ENCODE measurements at regions not wholly inside any gene's neighbourhood (a gene's known extent, or its start where the extent isn't known, plus 50 kb on each side); places are given as distances from the start of the nearest gene placed in this dataset.

DNA sequence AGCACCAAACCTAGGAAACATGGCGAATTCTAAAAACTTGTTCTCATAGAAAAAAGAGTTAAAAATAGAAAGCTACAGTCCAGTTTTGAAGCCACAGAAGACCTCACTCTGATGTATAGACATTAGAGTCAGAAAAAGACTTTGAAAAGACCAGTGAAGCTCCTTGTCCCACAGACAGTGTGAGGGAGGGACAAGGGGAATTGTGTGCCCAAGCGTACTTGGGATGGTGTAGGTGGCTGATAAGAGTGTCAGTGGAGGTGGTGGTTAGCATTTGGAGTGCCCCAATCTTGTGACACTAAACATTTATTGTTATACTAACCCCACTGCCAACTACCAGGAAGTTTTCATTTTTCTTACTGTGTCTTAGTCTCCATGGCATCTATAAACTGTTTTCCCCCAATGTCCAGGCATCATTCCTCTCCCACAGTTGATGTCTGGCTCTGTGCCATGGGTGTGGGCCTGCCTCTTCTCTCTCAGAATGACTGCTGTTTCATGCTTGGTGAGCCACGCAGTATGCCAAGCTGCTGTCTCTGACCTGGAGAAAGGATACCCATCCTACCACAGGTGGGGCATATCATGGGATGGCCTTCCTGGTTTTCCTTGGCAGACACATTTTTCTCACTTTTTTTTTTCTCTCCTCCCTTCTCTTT, 161.4 kb downstream of the RPIA start:
- H3K36me3 ChIP-seq (ENCODE audit: control insufficient read depth, insufficient read depth, low read length): no peaks in the 10 kb centered on the region
- intact Hi-C loops (cut with micrococcal nuclease; ENCODE audit: unreplicated experiment): no loop called here
- H3K9me3 Mint-ChIP-seq (ENCODE audit: unreplicated experiment): no peaks in the 10 kb centered on the region
- peaks cover 12% of the 10 kb centered on the region for H3K4me1 ChIP-seq
- no TSS peak for BruUV-seq (replicated peaks)
- no peak overlapping the region for H3K4me3 ChIP-seq (ENCODE audit: low read depth, low read length)
- H3K27ac Mint-ChIP-seq (ENCODE audit: unreplicated experiment): no peak overlapping the region
- ChIA-PET CTCF (no interaction called here), POLR2A (no interaction called here)
- TF ChIP-seq, protein P1, sequence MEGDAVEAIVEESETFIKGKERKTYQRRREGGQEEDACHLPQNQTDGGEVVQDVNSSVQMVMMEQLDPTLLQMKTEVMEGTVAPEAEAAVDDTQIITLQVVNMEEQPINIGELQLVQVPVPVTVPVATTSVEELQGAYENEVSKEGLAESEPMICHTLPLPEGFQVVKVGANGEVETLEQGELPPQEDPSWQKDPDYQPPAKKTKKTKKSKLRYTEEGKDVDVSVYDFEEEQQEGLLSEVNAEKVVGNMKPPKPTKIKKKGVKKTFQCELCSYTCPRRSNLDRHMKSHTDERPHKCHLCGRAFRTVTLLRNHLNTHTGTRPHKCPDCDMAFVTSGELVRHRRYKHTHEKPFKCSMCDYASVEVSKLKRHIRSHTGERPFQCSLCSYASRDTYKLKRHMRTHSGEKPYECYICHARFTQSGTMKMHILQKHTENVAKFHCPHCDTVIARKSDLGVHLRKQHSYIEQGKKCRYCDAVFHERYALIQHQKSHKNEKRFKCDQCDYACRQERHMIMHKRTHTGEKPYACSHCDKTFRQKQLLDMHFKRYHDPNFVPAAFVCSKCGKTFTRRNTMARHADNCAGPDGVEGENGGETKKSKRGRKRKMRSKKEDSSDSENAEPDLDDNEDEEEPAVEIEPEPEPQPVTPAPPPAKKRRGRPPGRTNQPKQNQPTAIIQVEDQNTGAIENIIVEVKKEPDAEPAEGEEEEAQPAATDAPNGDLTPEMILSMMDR (IDR thresholded peaks at IDR 0.05; ENCODE audit: insufficient read depth in 1 of 2, low read depth in 1 of 2, low read length in 1 of 2, severe bottlenecking in 1 of 2, unreplicated experiment in 1 of 2): no peak
- H3K9me3 ChIP-seq: no peaks in the 10 kb centered on the region
- H3K4me1 Mint-ChIP-seq (ENCODE audit: low read depth, unreplicated experiment): peaks cover 10% of the 10 kb centered on the region
- H3K27me3 Mint-ChIP-seq (ENCODE audit: insufficient read depth, unreplicated experiment): peaks cover 21% of the 10 kb centered on the region
- no peaks in the 10 kb centered on the region for H3K27me3 ChIP-seq (replicated peaks; ENCODE audit: control insufficient read depth, insufficient read depth, low read length)
- no peak for DNase-seq
- no peaks in the 10 kb centered on the region for H3K36me3 Mint-ChIP-seq (ENCODE audit: insufficient read depth, unreplicated experiment)
- H3K4me3 Mint-ChIP-seq (ENCODE audit: unreplicated experiment): no peak overlapping the region

DNA sequence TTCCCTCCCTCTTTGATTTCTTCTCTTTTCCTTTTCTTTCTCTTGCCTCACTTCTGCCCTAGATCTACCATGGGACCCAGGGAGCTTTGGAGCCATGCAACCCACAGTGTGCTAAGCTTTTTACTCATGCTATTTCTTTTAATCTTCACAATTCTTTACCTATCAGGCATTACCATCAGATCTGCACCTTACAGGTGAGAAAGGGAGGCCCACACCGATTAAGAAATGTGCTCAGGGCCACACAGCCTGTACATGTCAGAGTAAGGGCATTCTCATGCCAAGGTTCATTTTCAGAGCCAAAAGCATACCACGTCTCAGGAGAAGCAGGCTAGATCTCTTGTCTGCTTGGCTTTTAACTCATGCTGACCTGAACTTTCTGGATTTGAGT, 161.9 kb downstream of the RPIA start:
- TF ChIP-seq, protein P1 (IDR thresholded peaks at IDR 0.05; ENCODE audit: insufficient read depth in 1 of 2, low read depth in 1 of 2, low read length in 1 of 2, severe bottlenecking in 1 of 2, unreplicated experiment in 1 of 2): no peak
- H3K36me3 ChIP-seq (ENCODE audit: control insufficient read depth, insufficient read depth, low read length): no peaks in the 10 kb centered on the region
- Mint-ChIP-seq H3K4me3 (ENCODE audit: unreplicated experiment) (no peak overlapping the region), H3K9me3 (ENCODE audit: unreplicated experiment) (no peaks in the 10 kb centered on the region), H3K27me3 (ENCODE audit: insufficient read depth, unreplicated experiment) (peaks cover 18% of the 10 kb centered on the region), H3K27ac (ENCODE audit: unreplicated experiment) (no peak overlapping the region), H3K4me1 (ENCODE audit: low read depth, unreplicated experiment) (peaks cover 13% of the 10 kb centered on the region), H3K36me3 (ENCODE audit: insufficient read depth, unreplicated experiment) (no peaks in the 10 kb centered on the region)
- DNase-seq: no peak
- H3K27me3 ChIP-seq (replicated peaks; ENCODE audit: control insufficient read depth, insufficient read depth, low read length): no peaks in the 10 kb centered on the region
- intact Hi-C loops (cut with micrococcal nuclease; ENCODE audit: unreplicated experiment): no loop called here
- peaks cover 15% of the 10 kb centered on the region for H3K4me1 ChIP-seq
- no peaks in the 10 kb centered on the region for H3K9me3 ChIP-seq
- no peak overlapping the region for H3K4me3 ChIP-seq (ENCODE audit: low read depth, low read length)
- POLR2A ChIA-PET: no interaction called here
- CTCF ChIA-PET: no interaction called here
- BruUV-seq (replicated peaks): no TSS peak

DNA sequence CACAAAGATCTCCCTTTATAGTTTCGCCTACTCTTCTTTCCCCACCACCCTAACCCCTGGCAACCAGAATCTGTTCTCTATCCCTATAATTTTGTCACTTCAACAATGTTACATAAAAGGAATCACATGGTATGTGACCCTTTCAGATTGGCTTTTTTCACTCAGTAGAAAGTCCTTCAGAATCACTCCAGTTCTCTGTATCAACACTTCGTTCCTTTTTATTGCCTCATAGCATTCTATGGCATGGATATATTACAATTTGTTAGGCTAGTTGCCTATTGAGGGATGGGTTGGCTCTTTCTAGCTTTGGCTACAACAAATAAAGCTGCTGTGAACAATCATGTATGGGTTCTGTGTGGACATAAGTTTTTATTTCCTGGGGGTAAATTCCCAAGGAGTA, 163.1 kb downstream of the RPIA start:
- no peak overlapping the region for H3K4me3 Mint-ChIP-seq (ENCODE audit: unreplicated experiment)
- H3K4me1 Mint-ChIP-seq (ENCODE audit: low read depth, unreplicated experiment): peaks cover 13% of the 10 kb centered on the region
- Histone ChIP-seq H3K4me3 (ENCODE audit: low read depth, low read length) (no peak overlapping the region), H3K9me3 (no peaks in the 10 kb centered on the region), H3K36me3 (ENCODE audit: control insufficient read depth, insufficient read depth, low read length) (no peaks in the 10 kb centered on the region), H3K4me1 (peaks cover 15% of the 10 kb centered on the region), H3K27me3 (replicated peaks; ENCODE audit: control insufficient read depth, insufficient read depth, low read length) (no peaks in the 10 kb centered on the region)
- no peak for DNase-seq
- H3K36me3 Mint-ChIP-seq (ENCODE audit: insufficient read depth, unreplicated experiment): no peaks in the 10 kb centered on the region
- no TSS peak for BruUV-seq (replicated peaks)
- TF ChIP-seq, protein P1 (IDR thresholded peaks at IDR 0.05; ENCODE audit: insufficient read depth in 1 of 2, low read depth in 1 of 2, low read length in 1 of 2, severe bottlenecking in 1 of 2, unreplicated experiment in 1 of 2): no peak
- no peaks in the 10 kb centered on the region for H3K9me3 Mint-ChIP-seq (ENCODE audit: unreplicated experiment)
- ChIA-PET CTCF (no interaction called here), POLR2A (no interaction called here)
- no peak overlapping the region for H3K27ac Mint-ChIP-seq (ENCODE audit: unreplicated experiment)
- H3K27me3 Mint-ChIP-seq (ENCODE audit: insufficient read depth, unreplicated experiment): peaks cover 15% of the 10 kb centered on the region
- intact Hi-C loops (cut with micrococcal nuclease; ENCODE audit: unreplicated experiment): no loop called here
